ENCODE measurements at regions not wholly inside any gene's neighbourhood (a gene's known extent, or its start where the extent isn't known, plus 50 kb on each side); places are given as distances from the start of the nearest gene placed in this dataset.

DNA sequence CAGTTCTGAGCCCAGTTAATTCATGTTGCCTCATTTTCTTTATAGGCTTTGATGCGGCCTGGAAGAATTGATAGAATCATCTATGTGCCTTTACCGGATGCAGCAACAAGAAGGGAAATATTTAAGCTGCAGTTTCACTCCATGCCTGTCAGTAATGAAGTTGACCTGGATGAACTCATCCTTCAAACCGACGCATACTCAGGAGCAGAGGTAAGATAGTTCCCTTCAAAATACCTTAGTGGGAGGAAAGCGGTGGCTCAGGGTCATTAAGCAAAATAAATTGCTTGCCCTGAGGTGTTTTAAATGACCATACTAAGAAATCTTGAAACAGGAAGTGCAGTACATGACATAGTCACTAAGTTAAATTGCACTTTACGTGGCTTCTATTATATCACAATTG, 140.6 kb upstream of the SPRY1 start:
- ChIA-PET CTCF (no interaction called here), POLR2A (no interaction called here)
- Mint-ChIP-seq H3K27me3 (no peaks in the 10 kb centered on the region), H3K4me1 (peaks cover 1% of the 10 kb centered on the region), H3K9me3 (no peaks in the 10 kb centered on the region), H3K4me3 (no peak overlapping the region), H3K36me3 (ENCODE audit: low read depth) (peaks cover 11% of the 10 kb centered on the region), H3K27ac (no peak overlapping the region)
- DNase-seq = no peak

DNA sequence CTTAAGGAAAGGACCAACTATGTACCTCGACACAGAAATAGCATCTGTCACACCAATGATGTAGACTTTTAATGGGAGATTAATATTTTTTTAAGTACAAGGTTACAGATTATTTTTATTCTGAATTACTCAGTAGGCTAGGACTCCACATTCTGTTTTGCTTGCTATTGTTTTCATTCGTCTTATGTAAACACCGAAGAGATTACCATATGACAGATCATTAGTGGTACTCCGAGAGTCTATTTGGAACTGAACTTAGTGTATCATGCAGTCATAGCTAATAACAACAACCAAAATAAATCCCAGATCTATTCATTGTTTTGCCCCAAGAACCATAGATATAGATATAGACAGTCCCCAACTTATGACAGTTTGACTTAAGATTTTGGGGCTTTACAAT, 139.7 kb upstream of the SPRY1 start:
- no peaks in the 10 kb centered on the region for H3K9me3 Mint-ChIP-seq
- DNase-seq = no peak
- ChIA-PET POLR2A (no interaction called here), CTCF (interaction anchor here (0.6 kb wide), 1 partner anchor 659 kb away, joined by 3 read pairs; no protein-coding TSS in a partner anchor)
- H3K27me3 Mint-ChIP-seq = no peaks in the 10 kb centered on the region
- H3K27ac Mint-ChIP-seq = no peak overlapping the region
- H3K4me3 Mint-ChIP-seq = no peak overlapping the region
- peaks cover 1% of the 10 kb centered on the region for H3K4me1 Mint-ChIP-seq
- peaks cover 11% of the 10 kb centered on the region for H3K36me3 Mint-ChIP-seq (ENCODE audit: low read depth)

DNA sequence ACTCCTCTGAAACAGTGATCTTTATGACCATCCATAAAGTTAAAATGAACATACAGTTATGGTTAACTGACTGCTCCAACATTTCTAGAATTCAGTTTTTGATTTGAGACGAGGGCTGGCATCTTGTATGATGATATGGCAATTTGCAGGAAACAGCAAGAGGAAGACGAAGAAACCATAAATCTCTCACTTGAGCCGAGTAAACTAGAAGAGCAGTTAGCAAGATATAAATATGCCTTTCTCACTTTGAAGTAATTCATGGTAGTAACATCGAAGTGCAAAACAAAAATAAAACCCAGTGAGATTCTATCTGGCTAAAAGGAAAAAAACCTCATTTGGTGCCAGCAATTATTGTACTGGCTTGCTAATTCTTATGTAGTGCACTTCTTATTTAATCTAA, 139.0 kb upstream of the SPRY1 start:
- CTCF ChIA-PET = no interaction called here
- Mint-ChIP-seq H3K9me3 (no peaks in the 10 kb centered on the region), H3K27me3 (no peaks in the 10 kb centered on the region), H3K27ac (no peak overlapping the region), H3K36me3 (ENCODE audit: low read depth) (peaks cover 11% of the 10 kb centered on the region), H3K4me3 (no peak overlapping the region), H3K4me1 (peaks cover 1% of the 10 kb centered on the region)
- no peak for DNase-seq
- POLR2A ChIA-PET = no interaction called here

DNA sequence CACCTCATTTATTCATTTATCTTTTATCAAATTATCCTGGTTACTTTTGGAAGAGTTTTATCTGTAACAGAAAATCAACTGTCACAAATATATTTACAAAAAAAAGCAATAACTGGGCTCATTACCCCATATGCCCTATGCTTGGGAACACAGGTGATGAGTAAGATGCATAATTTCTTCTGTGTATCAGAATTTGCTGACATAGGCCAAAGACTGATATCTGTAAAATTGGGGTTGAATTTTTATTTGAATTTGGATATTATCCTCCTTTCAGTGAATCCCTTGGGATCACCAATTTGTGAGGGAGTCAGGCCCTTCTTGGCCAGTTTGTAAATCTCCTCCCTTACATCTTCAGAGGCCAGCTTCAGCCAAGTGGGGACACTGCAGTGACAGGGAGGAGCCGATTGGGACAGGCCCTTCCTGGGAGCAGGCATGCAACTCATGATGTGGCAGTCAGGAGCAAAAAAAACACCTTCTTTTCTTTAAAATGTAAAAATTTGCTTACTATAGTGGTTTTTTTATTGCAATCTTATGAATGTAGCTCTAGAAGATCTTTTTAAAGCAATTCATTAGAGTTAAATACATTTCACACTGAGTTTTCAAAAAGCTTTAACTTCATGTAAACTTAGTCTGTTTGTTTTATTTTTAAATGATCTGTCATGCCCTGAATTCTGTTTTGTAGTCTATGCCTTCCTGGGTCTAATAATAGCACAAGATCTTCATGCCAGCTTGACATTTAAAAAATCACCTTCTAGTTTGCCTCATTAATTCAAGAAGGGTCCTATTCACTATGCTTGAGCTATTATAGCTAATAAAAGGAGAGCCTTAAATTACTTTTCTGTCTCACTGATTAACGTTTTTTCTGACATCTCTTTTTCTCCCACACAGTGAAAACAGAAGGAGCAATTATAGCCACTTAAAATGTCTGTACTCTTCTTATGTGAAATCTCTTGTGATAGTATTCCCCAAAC, 136.6 kb upstream of the SPRY1 start:
- H3K9me3 Mint-ChIP-seq = no peaks in the 10 kb centered on the region
- ChIA-PET POLR2A (no interaction called here), CTCF (no interaction called here)
- DNase-seq = no peak
- H3K4me3 Mint-ChIP-seq = no peak overlapping the region
- H3K27me3 Mint-ChIP-seq = no peaks in the 10 kb centered on the region
- H3K36me3 Mint-ChIP-seq (ENCODE audit: low read depth) = peaks cover 13% of the 10 kb centered on the region
- peaks cover 1% of the 10 kb centered on the region for H3K4me1 Mint-ChIP-seq
- no peak overlapping the region for H3K27ac Mint-ChIP-seq

DNA sequence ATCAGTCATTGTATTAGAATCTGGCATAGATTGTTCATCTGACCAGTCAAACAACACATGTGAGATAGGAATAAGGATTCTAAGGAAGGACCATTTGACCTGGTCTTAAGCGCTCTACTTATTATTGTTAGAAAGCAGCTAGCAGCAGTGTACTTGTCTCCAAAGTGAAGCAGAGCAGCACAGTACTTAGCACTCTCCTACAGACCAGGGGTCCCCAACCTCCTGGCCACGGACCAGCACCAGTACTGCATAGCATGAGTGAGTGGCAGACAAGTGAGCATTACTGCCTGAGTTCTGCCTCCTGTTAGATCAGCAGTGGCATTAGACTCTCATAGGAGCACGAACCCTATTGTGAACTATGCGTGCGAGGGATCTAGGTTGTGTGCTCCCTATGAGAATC, 135.9 kb upstream of the SPRY1 start:
- H3K9me3 Mint-ChIP-seq = no peaks in the 10 kb centered on the region
- CTCF ChIA-PET = no interaction called here
- no peak overlapping the region for H3K4me3 Mint-ChIP-seq
- no peak overlapping the region for H3K27ac Mint-ChIP-seq
- H3K36me3 Mint-ChIP-seq (ENCODE audit: low read depth) = peaks cover 13% of the 10 kb centered on the region
- no peaks in the 10 kb centered on the region for H3K27me3 Mint-ChIP-seq
- peaks cover 1% of the 10 kb centered on the region for H3K4me1 Mint-ChIP-seq
- DNase-seq = no peak
- POLR2A ChIA-PET = no interaction called here

DNA sequence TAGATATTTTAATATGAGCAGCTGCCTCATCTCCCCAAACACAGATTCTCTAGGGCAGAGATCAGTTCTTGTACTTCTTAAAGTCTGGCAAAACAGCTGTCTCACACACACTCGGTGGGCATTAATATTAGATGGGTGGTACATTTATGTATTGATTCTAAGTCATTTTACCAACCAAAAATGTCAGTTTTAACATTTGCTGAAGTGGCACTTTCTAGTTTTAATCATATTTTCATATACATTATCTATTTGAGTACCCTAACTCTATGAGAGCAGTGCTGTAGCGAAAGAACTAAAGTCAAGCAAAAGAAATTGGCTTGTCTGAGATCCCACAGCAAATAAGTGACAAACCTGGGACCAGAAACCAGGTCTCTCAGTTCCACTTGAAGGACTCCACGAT, 134.5 kb upstream of the SPRY1 start:
- H3K27me3 Mint-ChIP-seq = no peaks in the 10 kb centered on the region
- H3K4me3 Mint-ChIP-seq = no peak overlapping the region
- ChIA-PET POLR2A (no interaction called here), CTCF (no interaction called here)
- DNase-seq = no peak
- H3K36me3 Mint-ChIP-seq (ENCODE audit: low read depth) = peaks cover 6% of the 10 kb centered on the region
- no peaks in the 10 kb centered on the region for H3K9me3 Mint-ChIP-seq
- H3K4me1 Mint-ChIP-seq = peaks cover 1% of the 10 kb centered on the region
- H3K27ac Mint-ChIP-seq = no peak overlapping the region

DNA sequence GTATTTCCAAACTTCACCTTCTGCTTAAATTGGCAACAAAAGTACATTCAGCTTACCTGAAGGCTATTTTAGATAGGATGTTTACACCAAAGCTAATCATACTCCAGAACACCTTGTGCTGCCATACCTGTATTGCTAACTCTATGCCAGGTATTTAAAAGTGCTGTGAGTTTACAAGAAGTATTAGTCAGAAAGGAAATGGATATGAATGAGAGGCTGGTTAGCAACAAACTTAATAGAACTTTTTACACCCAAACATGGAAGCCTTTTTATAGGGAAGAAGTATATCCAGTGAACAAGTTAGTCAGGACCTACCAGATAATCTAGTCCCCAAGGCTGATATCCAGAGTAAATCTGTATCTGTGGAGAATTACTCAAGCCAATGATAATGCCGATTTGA, 131.2 kb upstream of the SPRY1 start:
- Mint-ChIP-seq H3K4me3 (no peak overlapping the region), H3K9me3 (no peaks in the 10 kb centered on the region), H3K27me3 (no peaks in the 10 kb centered on the region), H3K4me1 (no peaks in the 10 kb centered on the region), H3K27ac (no peak overlapping the region), H3K36me3 (ENCODE audit: low read depth) (peaks cover 2% of the 10 kb centered on the region)
- DNase-seq = no peak
- ChIA-PET CTCF (no interaction called here), POLR2A (no interaction called here)

DNA sequence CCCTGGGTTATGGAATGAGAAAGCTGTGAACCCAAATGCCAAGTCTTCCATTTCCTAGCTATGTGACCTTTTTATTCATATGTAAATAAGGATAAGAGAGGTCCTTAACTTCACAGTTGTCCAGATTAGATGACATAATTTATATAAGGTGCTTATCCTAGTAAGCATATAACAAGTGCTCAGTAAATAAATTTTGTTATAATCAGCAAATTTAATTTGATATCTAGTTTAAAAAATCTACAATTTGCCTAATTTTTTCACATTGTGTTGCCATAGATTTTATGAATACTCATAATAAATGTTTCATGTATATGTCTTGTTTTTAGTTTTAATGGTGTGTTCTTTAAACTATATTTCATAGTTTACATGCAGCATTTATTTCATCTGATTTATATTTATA, 130.4 kb upstream of the SPRY1 start:
- H3K9me3 Mint-ChIP-seq = no peaks in the 10 kb centered on the region
- no peaks in the 10 kb centered on the region for H3K4me1 Mint-ChIP-seq
- H3K27me3 Mint-ChIP-seq = no peaks in the 10 kb centered on the region
- no peak for DNase-seq
- H3K4me3 Mint-ChIP-seq = no peak overlapping the region
- POLR2A ChIA-PET = interaction anchor here (0.6 kb wide), 1 partner anchor 285 kb away, joined by 4 read pairs; no protein-coding TSS in a partner anchor
- H3K27ac Mint-ChIP-seq = no peak overlapping the region
- CTCF ChIA-PET = no interaction called here
- H3K36me3 Mint-ChIP-seq (ENCODE audit: low read depth) = peaks cover 2% of the 10 kb centered on the region

DNA sequence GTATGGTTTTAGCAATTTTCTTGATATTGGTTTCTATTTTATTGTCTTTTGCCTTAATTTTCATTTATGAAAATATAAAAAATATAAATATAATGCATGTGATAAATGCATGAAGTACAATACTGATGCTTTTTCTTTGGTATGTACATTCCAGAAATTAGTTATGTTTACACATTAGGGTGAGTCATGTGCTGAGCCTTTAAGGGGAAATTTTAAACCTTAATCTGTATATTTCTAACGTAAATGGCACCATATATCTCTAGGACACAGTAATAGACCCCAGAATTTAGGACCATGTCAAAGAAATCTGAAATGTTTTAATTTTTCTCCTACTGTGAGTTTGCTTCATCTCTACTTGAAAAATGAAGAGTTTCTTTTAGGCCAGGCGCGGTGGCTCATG, 117.8 kb upstream of the SPRY1 start:
- H3K4me1 Mint-ChIP-seq = no peaks in the 10 kb centered on the region
- ChIA-PET POLR2A (no interaction called here), CTCF (no interaction called here)
- H3K9me3 Mint-ChIP-seq = no peaks in the 10 kb centered on the region
- H3K27me3 Mint-ChIP-seq = no peaks in the 10 kb centered on the region
- H3K4me3 Mint-ChIP-seq = no peak overlapping the region
- H3K27ac Mint-ChIP-seq = no peak overlapping the region
- H3K36me3 Mint-ChIP-seq (ENCODE audit: low read depth) = peaks cover 9% of the 10 kb centered on the region
- no peak for DNase-seq

DNA sequence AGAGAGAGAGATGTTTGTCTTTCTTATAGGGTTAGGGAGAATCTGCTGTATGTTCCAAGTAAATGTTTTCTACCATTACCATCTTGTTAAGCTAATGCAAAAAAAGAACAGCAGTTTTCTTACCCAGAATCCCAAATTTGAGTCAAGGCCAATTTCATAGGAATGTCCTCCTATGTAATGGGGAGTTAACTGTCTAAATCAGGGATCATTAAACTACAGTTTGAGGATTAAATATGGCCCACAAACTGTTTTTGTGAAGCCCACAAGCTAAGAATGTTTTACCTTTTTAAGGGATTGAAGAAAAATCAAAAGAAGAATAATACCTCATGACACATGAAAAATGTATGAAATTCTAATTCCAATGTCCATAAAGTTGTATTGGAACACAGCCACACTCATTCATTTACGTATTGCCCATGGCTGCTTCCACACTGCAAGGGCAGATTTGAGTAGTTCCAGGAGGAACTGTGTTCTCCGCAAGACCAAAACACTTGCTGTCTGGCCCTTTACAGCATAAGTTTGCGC, 113.2 kb upstream of the SPRY1 start:
- no peaks in the 10 kb centered on the region for H3K4me1 Mint-ChIP-seq
- no peaks in the 10 kb centered on the region for H3K9me3 Mint-ChIP-seq
- ChIA-PET CTCF (interaction anchor here (1.0 kb wide), 1 partner anchor 14 kb away, joined by 3 read pairs; no protein-coding TSS in a partner anchor), POLR2A (no interaction called here)
- H3K4me3 Mint-ChIP-seq = no peak overlapping the region
- DNase-seq = no peak
- H3K27me3 Mint-ChIP-seq = no peaks in the 10 kb centered on the region
- peaks cover 2% of the 10 kb centered on the region for H3K36me3 Mint-ChIP-seq (ENCODE audit: low read depth)
- H3K27ac Mint-ChIP-seq = no peak overlapping the region

DNA sequence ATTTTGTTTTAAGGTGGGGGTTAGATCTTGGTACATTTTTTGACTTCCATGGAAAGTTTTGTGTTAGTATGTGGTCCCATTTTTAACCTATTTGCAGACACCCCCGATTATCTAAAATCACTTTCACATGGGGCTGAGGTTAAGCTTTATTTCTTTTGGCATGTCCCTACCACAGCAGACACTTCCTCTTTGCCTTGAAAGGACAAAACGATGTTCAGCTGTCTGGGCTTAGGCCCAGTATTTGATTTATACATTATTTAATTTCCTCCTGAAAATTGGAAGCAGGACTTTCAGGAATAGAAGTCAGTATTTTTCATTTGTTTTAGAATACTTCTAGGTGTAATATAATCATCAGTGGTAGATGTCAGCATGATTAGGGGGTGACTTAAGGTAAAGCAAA, 112.4 kb upstream of the SPRY1 start:
- no peak overlapping the region for H3K4me3 Mint-ChIP-seq
- no peak overlapping the region for H3K27ac Mint-ChIP-seq
- H3K36me3 Mint-ChIP-seq (ENCODE audit: low read depth) = peaks cover 2% of the 10 kb centered on the region
- no peaks in the 10 kb centered on the region for H3K9me3 Mint-ChIP-seq
- DNase-seq = no peak
- no peaks in the 10 kb centered on the region for H3K27me3 Mint-ChIP-seq
- ChIA-PET CTCF (no interaction called here), POLR2A (no interaction called here)
- H3K4me1 Mint-ChIP-seq = no peaks in the 10 kb centered on the region

DNA sequence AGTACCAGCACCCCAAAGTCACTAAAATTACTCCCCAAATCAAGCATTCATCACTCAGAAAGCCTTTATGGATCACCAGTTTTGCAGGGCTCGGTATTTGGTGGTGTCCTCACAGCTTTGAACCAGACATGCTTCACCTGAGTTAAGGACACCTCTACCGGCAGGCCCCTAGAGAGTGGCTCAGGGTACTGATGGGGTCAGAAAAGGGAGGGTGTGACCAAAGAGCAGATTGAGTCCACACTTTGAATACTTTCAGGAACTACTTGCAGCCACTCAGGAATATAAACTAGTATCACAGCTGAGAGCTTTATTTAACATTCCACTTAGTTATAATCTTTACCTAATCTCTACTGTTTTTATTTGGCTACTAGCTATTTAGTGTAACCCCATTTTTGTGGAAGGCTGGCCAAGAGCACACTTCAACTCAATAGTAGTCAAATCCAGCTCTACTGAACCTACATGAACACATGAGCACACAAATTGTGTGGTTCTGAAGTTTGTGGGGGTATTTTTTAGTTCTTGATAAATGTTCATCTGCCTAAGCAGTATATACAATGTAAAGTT, 109.6 kb upstream of the SPRY1 start:
- Mint-ChIP-seq H3K4me1 (no peaks in the 10 kb centered on the region), H3K27ac (no peak overlapping the region), H3K9me3 (peaks cover 24% of the 10 kb centered on the region), H3K4me3 (no peak overlapping the region), H3K27me3 (no peaks in the 10 kb centered on the region), H3K36me3 (ENCODE audit: low read depth) (peaks cover 26% of the 10 kb centered on the region)
- ChIA-PET POLR2A (no interaction called here), CTCF (no interaction called here)
- no peak for DNase-seq

DNA sequence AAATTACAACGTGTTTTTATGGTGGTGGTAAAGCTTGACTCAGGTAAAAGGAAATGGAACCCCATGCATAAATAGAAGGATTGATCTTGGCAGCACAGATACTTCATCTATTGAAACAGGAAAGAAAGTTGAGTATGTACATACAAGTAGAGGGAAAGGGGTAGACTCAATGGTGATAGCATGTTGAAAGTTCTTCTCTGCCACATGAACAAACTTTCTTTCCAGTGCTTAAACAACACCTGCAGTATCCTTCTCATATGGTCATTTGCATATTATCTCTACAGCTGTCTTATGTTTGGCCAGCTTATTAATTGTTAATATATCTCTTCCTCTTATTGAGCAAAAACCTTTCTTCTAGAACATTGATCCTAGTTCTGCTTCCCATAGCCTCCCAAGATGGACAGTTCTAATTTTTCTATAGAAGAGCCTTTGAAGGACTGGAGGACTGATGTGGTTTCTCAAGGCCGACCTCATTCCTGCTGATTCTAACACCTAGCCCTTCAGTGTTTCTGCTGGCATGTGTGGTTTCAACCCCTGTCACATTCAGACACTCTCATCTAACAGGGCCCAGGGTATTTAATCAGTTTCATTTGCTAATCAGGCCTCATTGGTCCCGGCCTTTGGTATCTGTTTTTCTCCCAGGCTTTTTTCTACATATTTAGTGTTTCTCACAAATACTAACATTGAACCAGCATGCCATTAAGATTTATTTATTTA, 108.1 kb upstream of the SPRY1 start:
- Mint-ChIP-seq H3K27me3 (no peaks in the 10 kb centered on the region), H3K36me3 (ENCODE audit: low read depth) (peaks cover 29% of the 10 kb centered on the region), H3K9me3 (peaks cover 30% of the 10 kb centered on the region), H3K27ac (no peak overlapping the region), H3K4me3 (no peak overlapping the region), H3K4me1 (no peaks in the 10 kb centered on the region)
- ChIA-PET CTCF (no interaction called here), POLR2A (no interaction called here)
- no peak for DNase-seq

Measured in activated CD4-positive, alpha-beta T cell treated with anti-CD3 and anti-CD28 coated beads, Interleukin-2, amount 10 ng/mL, durations not matched to agents 7 days and 5 days (primary cell).